H1 (cell line): ENCODE measurements at regions not wholly inside any gene's neighbourhood (a gene's known extent, or its start where the extent isn't known, plus 50 kb on each side); places are given as distances from the start of the nearest gene placed in this dataset.

Experiments
- FOSL1 ChIP-seq: IDR thresholded peaks from 2 replicates; pipeline ENCODE4 v1.6.1; 2011; ENCODE audit warnings: mild to moderate bottlenecking, low read depth, low read length, moderate library complexity; ENCODE audit not compliant: insufficient read depth
- HDAC2 ChIP-seq, 2 experiments: fragments of 300-600 bp in 1 of 2; sonication (generic) in 1 of 2; IDR thresholded peaks; 2 replicates each; pipeline ENCODE4 v1.6.1; 2011 to 2012; ENCODE audit warnings: low read depth in 2 of 2, low read length in 2 of 2, mild to moderate bottlenecking in 2 of 2, moderate library complexity in 2 of 2, borderline replicate concordance in 1 of 2, inconsistent platforms in 1 of 2
- KDM1A ChIP-seq: fragments of 200-600, 300-600 bp; sonication (generic); IDR thresholded peaks from 2 replicates; pipeline ENCODE4 v1.7.1; 2016; ENCODE audit warnings: mild to moderate bottlenecking, low read length, borderline replicate concordance
- MAFK ChIP-seq: IDR thresholded peaks from 2 replicates; pipeline ENCODE4 v1.6.1; 2012; ENCODE audit warnings: low read depth, mild to moderate bottlenecking, improper control_type of control experiment, low read length
- RAD21 ChIP-seq, 2 experiments: IDR thresholded peaks in 1 of 2; conservative IDR thresholded peaks in 1 of 2; 2 replicates each; pipeline ENCODE4 v1.6.1; 2011; ENCODE audit warnings: low read depth in 2 of 2, low read length in 2 of 2, improper control_type of control experiment in 1 of 2, inconsistent platforms in 1 of 2, mild to moderate bottlenecking in 1 of 2, moderate library complexity in 1 of 2

- TF ChIP-seq HDAC2 (IDR thresholded peaks at IDR 0.05; ENCODE audit: borderline replicate concordance in 1 of 2, low read depth in 2 of 2, low read length in 2 of 2) (no peak), FOSL1 (no peak), KDM1A (no peak), RAD21 (IDR thresholded peaks at IDR 0.05 in 1 of 2, conservative IDR thresholded peaks at IDR 0.05 in 1 of 2; ENCODE audit: low read depth in 2 of 2, low read length in 2 of 2) (no peak), MAFK (no peak)
- TF ChIP-seq, all 59 proteins: peak for 0
Observed at GRCh38 chr19:24000656-24001055, 86.0 kb downstream of the ZNF726 start (continued).
